SK-N-MC (cell line): ENCODE measurements at regions not wholly inside any gene's neighbourhood (a gene's known extent, or its start where the extent isn't known, plus 50 kb on each side); places are given as distances from the start of the nearest gene placed in this dataset.
A peak's percentile ranks its signal among the peaks of the same experiment; 100 is the strongest.

Source experiments
- DNase-seq: peaks from one replicate; pipeline ENCODE4 v3.0.0-alpha.2; 2011; ENCODE audit warnings: low read depth, low spot score
- H3K27ac ChIP-seq: fragments of 200-600 bp; sonication (generic); 2 replicates; pipeline ENCODE4 v1.5.1; 2016; ENCODE audit warnings: mixed run types
- H3K36me3 ChIP-seq: fragments of 200-600 bp; sonication (generic); 2 replicates; pipeline ENCODE4 v1.6.1; 2017; ENCODE audit warnings: antibody characterized with exemption, low read length, mixed read lengths; ENCODE audit not compliant: insufficient read depth
- H3K4me3 ChIP-seq: fragments of 200-600 bp; sonication (generic); 2 replicates; pipeline ENCODE4 v1.5.1; 2016
- H3K9ac ChIP-seq: fragments of 200-600 bp; sonication (generic); 2 replicates; pipeline ENCODE4 v1.8.0; 2017; ENCODE audit warnings: mixed run types, mixed read lengths; ENCODE audit not compliant: insufficient read length
- H3K9me3 ChIP-seq: fragments of 200-600 bp; sonication (generic); 2 replicates; pipeline ENCODE4 v1.6.1; 2017; ENCODE audit warnings: low read depth, mild to moderate bottlenecking, antibody characterized with exemption, low read length, moderate library complexity, mixed read lengths
- EZH2 ChIP-seq: fragments of 200-600 bp; sonication (generic); IDR thresholded peaks from one replicate; pipeline ENCODE4 v1.6.1; 2017; ENCODE audit warnings: antibody characterized with exemption
- FOXP2 ChIP-seq: optimal IDR thresholded peaks from 2 replicates; pipeline ENCODE3; 2011; ENCODE audit warnings: mild to moderate bottlenecking, moderate library complexity; ENCODE audit not compliant: insufficient read depth; ENCODE audit errors: extremely low read length, control extremely low read depth
- POLR2AphosphoS5 ChIP-seq: IDR thresholded peaks from 2 replicates; pipeline ENCODE4 v1.6.1; 2012; ENCODE audit warnings: mild to moderate bottlenecking, low read depth, low read length, borderline replicate concordance

- no peak for TF ChIP-seq POLR2AphosphoS5
- TF ChIP-seq FOXP2, result no peak
- TF ChIP-seq EZH2, result no peak
- Histone ChIP-seq H3K9me3 (no peaks in the 10 kb centered on the region), H3K36me3 (no peaks in the 10 kb centered on the region), H3K9ac (no peak overlapping the region), H3K27ac (no peak overlapping the region), H3K4me3 (no peak overlapping the region)
- peak; percentile 44 for DNase-seq
Measured at GRCh38 chr4:14695095-14695845, 307.0 kb upstream of the CPEB2 start.

- H3K27ac ChIP-seq, result no peak overlapping the region
- H3K9ac ChIP-seq, result no peak overlapping the region
- H3K36me3 ChIP-seq, result no peaks in the 10 kb centered on the region
- no peaks in the 10 kb centered on the region for H3K9me3 ChIP-seq
- H3K4me3 ChIP-seq, result no peak overlapping the region
- DNase-seq, result no peak
- TF ChIP-seq EZH2 (no peak), FOXP2 (no peak), POLR2AphosphoS5 (no peak)
Measured at GRCh38 chr4:14700083-14700482, 302.2 kb upstream of the CPEB2 start.

- Histone ChIP-seq H3K27ac (no peak overlapping the region), H3K36me3 (no peaks in the 10 kb centered on the region), H3K9me3 (no peaks in the 10 kb centered on the region), H3K4me3 (no peak overlapping the region), H3K9ac (no peak overlapping the region)
- DNase-seq, result no peak
- TF ChIP-seq EZH2 (no peak), FOXP2 (no peak), POLR2AphosphoS5 (no peak)
Measured at GRCh38 chr4:14700544-14700943, 301.7 kb upstream of the CPEB2 start.

GRCh38 chr4:14701389-14701788 is 300.9 kb upstream of the CPEB2 start:
- DNase-seq, result no peak
- no peak for TF ChIP-seq POLR2AphosphoS5
- no peak for TF ChIP-seq FOXP2
- TF ChIP-seq EZH2, result no peak

GRCh38 chr4:14701896-14702295 is 300.4 kb upstream of the CPEB2 start:
- Histone ChIP-seq H3K27ac (no peak overlapping the region), H3K4me3 (no peak overlapping the region), H3K9me3 (no peaks in the 10 kb centered on the region), H3K36me3 (no peaks in the 10 kb centered on the region), H3K9ac (no peak overlapping the region)
- no peak for DNase-seq
- TF ChIP-seq FOXP2 (no peak), POLR2AphosphoS5 (no peak), EZH2 (no peak)

More at GRCh38 chr4:14701389-14701788, 300.9 kb upstream of the CPEB2 start:
- Histone ChIP-seq H3K9ac (no peak overlapping the region), H3K27ac (no peak overlapping the region), H3K9me3 (no peaks in the 10 kb centered on the region), H3K36me3 (no peaks in the 10 kb centered on the region), H3K4me3 (no peak overlapping the region)

GRCh38 chr4:14708574-14708973 is 293.7 kb upstream of the CPEB2 start:
- Histone ChIP-seq H3K9ac (no peak overlapping the region), H3K27ac (no peak overlapping the region), H3K36me3 (no peaks in the 10 kb centered on the region), H3K9me3 (no peaks in the 10 kb centered on the region), H3K4me3 (no peak overlapping the region)
- no peak for DNase-seq
- TF ChIP-seq FOXP2 (no peak), EZH2 (no peak), POLR2AphosphoS5 (no peak)

- TF ChIP-seq EZH2, result no peak
- no peak for TF ChIP-seq FOXP2
- no peak for TF ChIP-seq POLR2AphosphoS5
- Histone ChIP-seq H3K9me3 (no peaks in the 10 kb centered on the region), H3K9ac (no peak overlapping the region), H3K36me3 (no peaks in the 10 kb centered on the region), H3K4me3 (no peak overlapping the region), H3K27ac (no peak overlapping the region)
- no peak for DNase-seq
Measured at GRCh38 chr4:14711259-14711658, 291.0 kb upstream of the CPEB2 start.

GRCh38 chr4:14716691-14717090 is 285.6 kb upstream of the CPEB2 start:
- no peak for TF ChIP-seq POLR2AphosphoS5
- no peak for TF ChIP-seq FOXP2
- no peak for TF ChIP-seq EZH2
- DNase-seq, result no peak
- H3K9ac ChIP-seq, result no peak overlapping the region
- no peak overlapping the region for H3K4me3 ChIP-seq
- no peaks in the 10 kb centered on the region for H3K9me3 ChIP-seq
- no peaks in the 10 kb centered on the region for H3K36me3 ChIP-seq
- H3K27ac ChIP-seq, result no peak overlapping the region

- TF ChIP-seq EZH2 (no peak), FOXP2 (no peak), POLR2AphosphoS5 (no peak)
- Histone ChIP-seq H3K9ac (no peak overlapping the region), H3K27ac (no peak overlapping the region), H3K36me3 (no peaks in the 10 kb centered on the region), H3K4me3 (no peak overlapping the region), H3K9me3 (no peaks in the 10 kb centered on the region)
- no peak for DNase-seq
Measured at GRCh38 chr4:14719053-14719452, 283.2 kb upstream of the CPEB2 start.
